ENCODE measurements at regions not wholly inside any gene's neighbourhood (a gene's known extent, or its start where the extent isn't known, plus 50 kb on each side); places are given as distances from the start of the nearest gene placed in this dataset.

GRCh38 chr14:87153901-87154300, 839.1 kb downstream of the GALC start:
- no peak for DNase-seq

GRCh38 chr14:87153391-87153790, 839.6 kb downstream of the GALC start:
- DNase-seq = no peak

- DNase-seq = peak; percentile 76 to 90
Observed at GRCh38 chr14:87152693-87153092, 840.3 kb downstream of the GALC start.

GRCh38 chr14:87149583-87150354, 843.2 kb downstream of the GALC start:
- DNase-seq = peak; percentile 33 to 76

- no peak for DNase-seq
Observed at GRCh38 chr14:87148655-87149054, 844.3 kb downstream of the GALC start.

- no peak for DNase-seq
Observed at GRCh38 chr14:87142551-87143211, 850.3 kb downstream of the GALC start.

GRCh38 chr14:87141801-87142200, 851.2 kb downstream of the GALC start:
- DNase-seq = no peak

- no peak for DNase-seq
Observed at GRCh38 chr14:87139299-87139698, 853.7 kb downstream of the GALC start.

GRCh38 chr14:87133073-87133801, 859.7 kb downstream of the GALC start:
- DNase-seq = no peak

- peak in 1 of 2 experiments; percentile 72 for DNase-seq
Observed at GRCh38 chr14:87131879-87132278, 861.1 kb downstream of the GALC start.

- DNase-seq = no peak
Observed at GRCh38 chr14:87122166-87122565, 870.8 kb downstream of the GALC start.

GRCh38 chr14:87121716-87122115, 871.3 kb downstream of the GALC start:
- no peak for DNase-seq

- no peak for DNase-seq
Observed at GRCh38 chr14:87115234-87115633, 877.7 kb downstream of the GALC start.

GRCh38 chr14:87113286-87113685, 879.7 kb downstream of the GALC start:
- DNase-seq = no peak

- DNase-seq = peak in 1 of 2 experiments; percentile 45
Observed at GRCh38 chr14:87111741-87112140, 881.2 kb downstream of the GALC start.

GRCh38 chr14:87111126-87111525, 881.9 kb downstream of the GALC start:
- no peak for DNase-seq

GRCh38 chr14:87109271-87109670, 883.7 kb downstream of the GALC start:
- no peak for DNase-seq

- no peak for DNase-seq
Observed at GRCh38 chr14:87108726-87109125, 884.3 kb downstream of the GALC start.

- DNase-seq = no peak
Observed at GRCh38 chr14:87102811-87103378, 890.1 kb downstream of the GALC start.

- DNase-seq = no peak
Observed at GRCh38 chr14:87097015-87097414, 896.0 kb downstream of the GALC start.

GRCh38 chr14:87094913-87095312, 898.1 kb downstream of the GALC start:
- no peak for DNase-seq

GRCh38 chr14:87088588-87088987, 904.4 kb downstream of the GALC start:
- no peak for DNase-seq

GRCh38 chr14:87087881-87088280, 905.1 kb downstream of the GALC start:
- DNase-seq = no peak

All from NCI-H524 (cell line).